ENCODE measurements at regions not wholly inside any gene's neighbourhood (a gene's known extent, or its start where the extent isn't known, plus 50 kb on each side); places are given as distances from the start of the nearest gene placed in this dataset.

DNA sequence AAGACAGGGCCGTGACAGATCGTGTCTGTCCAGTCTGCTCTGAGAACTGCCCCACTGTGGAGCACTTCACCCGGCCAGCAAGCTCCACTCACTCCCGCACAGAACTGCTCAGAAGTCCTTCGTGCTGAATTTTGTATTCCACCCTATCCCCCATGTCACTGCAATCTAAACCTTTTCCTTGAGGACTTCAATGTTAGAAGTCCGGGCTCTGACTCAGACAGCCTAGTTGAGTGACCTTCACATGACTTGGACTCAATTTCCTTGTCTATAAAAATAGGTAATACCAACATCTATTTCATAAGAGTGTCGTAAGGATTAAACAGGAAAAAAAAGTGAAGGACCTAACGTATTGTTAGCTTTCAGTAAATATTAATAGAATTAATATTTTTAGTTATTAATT lies 161.6 kb downstream of the QRSL1 start:
- TF ChIP-seq NFYB (IDR thresholded peaks at IDR 0.05; ENCODE audit: insufficient read depth, low read depth, low read length) (no peak), RFX5 (IDR thresholded peaks at IDR 0.05; ENCODE audit: low read depth, low read length) (no peak), EP300 (IDR thresholded peaks at IDR 0.05; ENCODE audit: borderline replicate concordance in 1 of 2, control insufficient read depth in 1 of 2, low read depth in 2 of 2, low read length in 2 of 2) (no peak), FOS (IDR thresholded peaks at IDR 0.05; ENCODE audit: borderline replicate concordance, extremely low read depth, insufficient read length) (no peak)
